WTC11 (cell line): ENCODE measurements at regions not wholly inside any gene's neighbourhood (a gene's known extent, or its start where the extent isn't known, plus 50 kb on each side); places are given as distances from the start of the nearest gene placed in this dataset.

ENCODE experiments used
- ATAC-seq: fragments of 200-7000 bp; cut with Tn5 transposase; 2 replicates; pipeline ENCODE4 v1.10.0; 2021; ENCODE audit warnings: mild to moderate bottlenecking, moderate library complexity
- CTCF ChIA-PET: fragments of 300-600 bp; sonication (Branson Sonifier 250); formaldehyde crosslinking; loops from one replicate; lab custom pipeline; 2021; ENCODE audit warnings: antibody characterized with exemption; lab: Charles Lee
- POLR2A ChIA-PET: fragments of 350-600 bp; sonication (Branson Sonifier 250); formaldehyde crosslinking; loops from one replicate; lab custom pipeline; 2021; ENCODE audit warnings: antibody characterized with exemption; lab: Charles Lee
- DNase-seq: peaks from one replicate; pipeline ENCODE4 v3.0.0; 2021; ENCODE audit warnings: low spot score
- H3K27ac Mint-ChIP-seq: 2 replicates; pipeline ENCODE4 v1.8.0; 2021; ENCODE audit warnings: mixed read lengths
- H3K27me3 Mint-ChIP-seq: 2 replicates; pipeline ENCODE4 v1.8.0; 2021; ENCODE audit warnings: low read depth, mild to moderate bottlenecking, moderate library complexity, mixed read lengths
- H3K36me3 Mint-ChIP-seq: 2 replicates; pipeline ENCODE4 v1.8.0; 2021; ENCODE audit warnings: mixed read lengths
- H3K4me1 Mint-ChIP-seq: 2 replicates; pipeline ENCODE4 v1.8.0; 2022; ENCODE audit warnings: mixed read lengths
- H3K4me3 Mint-ChIP-seq: 2 replicates; pipeline ENCODE4 v1.8.0; 2021; ENCODE audit warnings: mild to moderate bottlenecking, moderate library complexity, mixed read lengths
- H3K9me3 Mint-ChIP-seq: 2 replicates; pipeline ENCODE4 v1.8.0; 2021; ENCODE audit warnings: mixed read lengths
- AFF4 ChIP-seq: sonication (generic); formaldehyde crosslinking; IDR thresholded peaks from 2 replicates; pipeline ENCODE4 v1.8.1; 2023; ENCODE audit warnings: mild to moderate bottlenecking, missing genetic modification reagents, borderline replicate concordance
- CDX4 ChIP-seq: fragments of 250-450 bp; sonication (Bioruptor Pico); IDR thresholded peaks from 2 replicates; pipeline ENCODE4 v1.9.0; 2021; ENCODE audit warnings: moderate library complexity, mild to moderate bottlenecking, inconsistent platforms, borderline replicate concordance
- CREM ChIP-seq: sonication (generic); formaldehyde crosslinking; IDR thresholded peaks from 2 replicates; pipeline ENCODE4 v1.8.1; 2022; ENCODE audit warnings: mild to moderate bottlenecking, missing genetic modification reagents, moderate library complexity
- E2F1 ChIP-seq: sonication (generic); formaldehyde crosslinking; IDR thresholded peaks from 2 replicates; pipeline ENCODE4 v1.8.0; 2022; ENCODE audit warnings: mild to moderate bottlenecking, missing genetic modification reagents
- E2F5 ChIP-seq: sonication (generic); formaldehyde crosslinking; IDR thresholded peaks from 2 replicates; pipeline ENCODE4 v1.8.1; 2022; ENCODE audit warnings: mild to moderate bottlenecking, moderate library complexity, missing genetic modification reagents
- ETV6 ChIP-seq: sonication (generic); formaldehyde crosslinking; IDR thresholded peaks from 2 replicates; pipeline ENCODE4 v1.8.1; 2022; ENCODE audit warnings: mild to moderate bottlenecking, missing genetic modification reagents
- GRHL2 ChIP-seq: fragments of 250-450 bp; sonication (Bioruptor Pico); IDR thresholded peaks from 2 replicates; pipeline ENCODE4 v1.8.0; 2022; ENCODE audit warnings: mild to moderate bottlenecking, moderate library complexity; ENCODE audit not compliant: insufficient replicate concordance, severe bottlenecking
- HMGA2 ChIP-seq: fragments of 250-450 bp; sonication (Bioruptor Pico); IDR thresholded peaks from 2 replicates; pipeline ENCODE4 v1.4.0; 2021; ENCODE audit warnings: mild to moderate bottlenecking, moderate library complexity
- SOX15 ChIP-seq: fragments of 250-450 bp; sonication (Bioruptor Pico); IDR thresholded peaks from 2 replicates; pipeline ENCODE4 v1.9.0; 2021; ENCODE audit warnings: mild to moderate bottlenecking
- ZNF138 ChIP-seq: sonication (generic); formaldehyde crosslinking; conservative IDR thresholded peaks from 2 replicates; pipeline ENCODE4 v1.8.1; 2022; ENCODE audit warnings: mild to moderate bottlenecking, moderate library complexity, missing genetic modification reagents
- ZNF219 ChIP-seq: sonication (generic); formaldehyde crosslinking; IDR thresholded peaks from 2 replicates; pipeline ENCODE4 v1.8.0; 2023; ENCODE audit warnings: missing genetic modification reagents, mild to moderate bottlenecking, borderline replicate concordance
- ZNF281 ChIP-seq: sonication (generic); formaldehyde crosslinking; IDR thresholded peaks from 2 replicates; pipeline ENCODE4 v1.8.0; 2023; ENCODE audit warnings: mild to moderate bottlenecking, missing genetic modification reagents
- ZNF317 ChIP-seq: sonication (generic); formaldehyde crosslinking; IDR thresholded peaks from 2 replicates; pipeline ENCODE4 v1.8.1; 2023; ENCODE audit warnings: low read depth, mild to moderate bottlenecking, moderate library complexity, missing genetic modification reagents, borderline replicate concordance
- ZNF416 ChIP-seq: fragments of 250-450 bp; sonication (Bioruptor Pico); IDR thresholded peaks from 2 replicates; pipeline ENCODE4 v1.9.0; 2021; ENCODE audit warnings: mild to moderate bottlenecking, inconsistent platforms
- ZSCAN18 ChIP-seq: fragments of 250-450 bp; sonication (Bioruptor Pico); IDR thresholded peaks from 2 replicates; pipeline ENCODE4 v2.1.2; 2022; ENCODE audit warnings: mild to moderate bottlenecking, moderate library complexity

GRCh38 chr21:41018431-41018830, 149.5 kb upstream of the BACE2 start:
- DNase-seq (no peak), ATAC-seq (no peak)
- Mint-ChIP-seq H3K4me3 (no peak overlapping the region), H3K36me3 (no peaks in the 10 kb centered on the region), H3K9me3 (no peaks in the 10 kb centered on the region), H3K27me3 (no peaks in the 10 kb centered on the region), H3K4me1 (no peaks in the 10 kb centered on the region), H3K27ac (no peak overlapping the region)
- CTCF ChIA-PET = no interaction called here
- POLR2A ChIA-PET = no interaction called here
- TF ChIP-seq AFF4 (CRISPR knock-in tag) (no peak), ZNF317 (CRISPR knock-in tag) (no peak), CDX4 (no peak), E2F1 (CRISPR knock-in tag) (no peak), CREM (CRISPR knock-in tag) (no peak)

- DNase-seq (no peak), ATAC-seq (no peak)
- H3K4me1 Mint-ChIP-seq = peaks cover 3% of the 10 kb centered on the region; the same call in 1 of the 2 replicates
- POLR2A ChIA-PET = no interaction called here
- CTCF ChIA-PET = interaction anchor here (1.5 to 1.9 kb wide), 2 partner anchors 13 to 19 kb away, joined by 6 to 8 read pairs; no protein-coding TSS in a partner anchor
- H3K9me3 Mint-ChIP-seq = peaks cover 28% of the 10 kb centered on the region
- no peak overlapping the region for H3K4me3 Mint-ChIP-seq
- no peak overlapping the region for H3K27ac Mint-ChIP-seq
- no peaks in the 10 kb centered on the region for H3K27me3 Mint-ChIP-seq
- no peak for TF ChIP-seq ZNF219 (CRISPR knock-in tag)
- no peak for TF ChIP-seq CREM (CRISPR knock-in tag)
- no peak for TF ChIP-seq ZNF281 (CRISPR knock-in tag)
- no peak for TF ChIP-seq ZSCAN18 (CRISPR knock-in tag)
- TF ChIP-seq ZNF138 (CRISPR knock-in tag) = no peak
- no peak for TF ChIP-seq HMGA2
- H3K36me3 Mint-ChIP-seq = peaks cover 2% of the 10 kb centered on the region; the same call in 1 of the 2 replicates
Observed at GRCh38 chr21:41023936-41024335, 144.0 kb upstream of the BACE2 start.

- ATAC-seq (no peak), DNase-seq (no peak)
- Mint-ChIP-seq H3K27me3 (no peaks in the 10 kb centered on the region), H3K36me3 (peaks cover 2% of the 10 kb centered on the region; the same call in 1 of the 2 replicates), H3K4me1 (peaks cover 7% of the 10 kb centered on the region; the same call in 1 of the 2 replicates), H3K4me3 (no peak overlapping the region), H3K27ac (no peak overlapping the region), H3K9me3 (peaks cover 31% of the 10 kb centered on the region)
- CTCF ChIA-PET = interaction anchor here (1.1 to 1.9 kb wide), 3 partner anchors 13 to 47 kb away, joined by 4 to 8 read pairs (median 6); no protein-coding TSS in a partner anchor
- POLR2A ChIA-PET = no interaction called here
- TF ChIP-seq GRHL2 (no peak), SOX15 (no peak), AFF4 (CRISPR knock-in tag) (no peak), ETV6 (CRISPR knock-in tag) (no peak), E2F5 (CRISPR knock-in tag) (no peak), ZNF416 (CRISPR knock-in tag) (no peak)
Observed at GRCh38 chr21:41024341-41024740, 143.6 kb upstream of the BACE2 start.
